Stimulated activated naive CD8-positive, alpha-beta T cell treated with anti-CD3 and anti-CD28 coated beads, Interleukin-15, Interleukin-2, amounts not matched to agents 100 U/mL and 50 U/mL, for 24 hours (primary cell): ENCODE measurements at regions not wholly inside any gene's neighbourhood (a gene's known extent, or its start where the extent isn't known, plus 50 kb on each side); places are given as distances from the start of the nearest gene placed in this dataset.
"Not testable (repeated sequence)": the region's sequence is repeated elsewhere in the genome, so short reads cannot be mapped to it uniquely, and the experiment has no call there.

Source experiments
- ATAC-seq: fragments of 150-1000 bp; cut with Tn5 transposase; one replicate; pipeline ENCODE4 v1.10.0; 2021
- DNase-seq: peaks from one replicate; pipeline ENCODE4 v3.0.0; 2021

DNA sequence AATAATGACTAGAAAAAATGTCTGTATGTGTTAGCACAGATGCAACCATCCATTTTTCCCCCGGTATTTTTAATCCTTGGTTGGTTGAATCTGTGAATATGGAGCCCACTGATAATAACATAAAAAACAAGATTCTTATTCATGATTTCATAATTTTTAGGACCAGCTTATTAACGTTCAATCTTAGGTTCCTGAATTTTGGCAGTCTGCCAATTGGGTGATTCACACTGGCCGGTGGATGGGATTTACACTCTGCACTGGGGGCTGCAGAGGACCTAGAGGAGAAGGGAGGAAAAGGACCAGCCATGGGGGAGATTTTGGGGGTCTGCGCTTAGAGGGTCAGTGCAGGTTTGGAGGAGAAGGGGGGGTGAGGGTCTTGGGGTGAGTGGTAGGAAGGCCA, 327.9 kb downstream of the ACTR3B start:
- ATAC-seq = no peak
- no peak for DNase-seq

DNA sequence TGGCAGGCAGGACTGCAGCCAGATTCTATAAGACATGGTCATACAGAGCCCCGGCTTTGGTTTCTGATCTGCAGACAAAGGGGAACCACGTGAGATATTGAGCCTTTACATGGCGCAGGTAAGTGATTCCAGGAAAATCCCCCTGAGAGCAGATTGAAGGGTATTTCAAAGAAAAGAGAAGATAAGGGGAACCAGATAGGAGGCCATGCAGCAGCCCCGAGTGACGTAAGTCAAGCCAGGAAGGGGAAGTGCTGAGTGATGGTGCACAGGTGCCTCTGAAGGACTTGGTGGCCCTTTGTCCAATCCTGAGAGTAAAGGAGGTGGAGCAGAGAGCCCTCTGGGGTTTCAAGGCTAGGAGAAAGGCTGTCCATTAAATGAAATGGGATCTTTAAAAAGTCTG, 329.0 kb downstream of the ACTR3B start:
- no peak for DNase-seq
- ATAC-seq = no peak

DNA sequence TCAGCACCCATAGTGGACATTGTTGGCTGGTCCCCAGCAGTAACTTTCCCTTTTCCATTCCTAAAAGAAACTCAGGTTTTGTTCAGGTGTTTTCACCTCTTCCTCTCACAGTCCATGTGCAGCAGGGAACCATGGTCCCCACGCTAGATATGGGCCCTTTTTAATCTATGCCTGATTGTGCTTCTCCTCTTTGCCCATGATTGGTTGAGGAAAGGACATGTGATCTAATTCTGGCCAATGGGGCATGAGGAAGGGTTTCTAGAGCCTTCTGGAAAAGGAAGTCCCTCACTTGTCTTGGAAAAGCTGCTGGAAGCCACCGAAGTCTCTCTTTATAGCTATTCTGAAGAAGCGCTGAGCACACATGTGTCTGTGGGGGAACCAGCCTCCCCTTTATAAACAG, 330.7 kb downstream of the ACTR3B start:
- no peak for ATAC-seq

DNA sequence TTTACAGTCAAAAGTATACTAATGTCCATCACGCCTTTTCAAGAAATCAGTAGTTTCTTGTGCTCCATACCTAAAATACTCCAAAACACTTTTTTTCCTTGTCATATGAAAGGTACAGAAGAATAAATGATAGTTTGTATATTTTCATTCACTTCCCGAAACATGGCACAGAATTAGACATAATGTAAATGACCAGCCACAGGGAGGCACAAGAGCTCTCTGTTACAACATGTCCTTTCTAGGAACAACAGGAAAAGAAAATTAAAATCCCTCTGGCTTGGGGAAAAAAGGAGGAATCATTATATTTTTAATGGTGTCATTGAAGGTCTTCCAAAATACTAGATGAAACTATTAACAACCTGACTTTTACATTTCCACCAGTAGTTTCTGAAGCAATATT, 331.2 kb downstream of the ACTR3B start:
- no peak for DNase-seq
- no peak for ATAC-seq

More for the DNA sequence above, 330.7 kb downstream of the ACTR3B start:
- no peak for DNase-seq

DNA sequence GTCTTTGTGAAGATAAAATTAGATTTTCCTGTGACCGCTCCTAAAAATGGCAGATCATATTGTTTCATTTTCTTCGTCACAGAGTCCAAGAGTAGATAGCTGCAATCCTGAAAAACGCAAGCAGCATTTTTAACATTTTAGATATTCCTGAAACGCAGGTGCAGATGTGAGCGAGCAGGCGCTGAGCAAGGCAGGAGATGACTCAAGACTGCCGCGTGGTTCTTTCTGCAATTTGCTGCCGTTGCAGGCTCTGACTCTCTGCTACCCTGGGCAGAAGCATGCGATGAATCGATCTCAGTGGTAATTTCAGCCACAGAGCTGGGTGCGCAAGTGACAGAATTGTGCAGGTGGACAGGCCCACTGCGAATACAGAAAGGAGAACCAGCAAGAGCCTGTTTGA, 331.9 kb downstream of the ACTR3B start:
- DNase-seq = no peak
- ATAC-seq = no peak

DNA sequence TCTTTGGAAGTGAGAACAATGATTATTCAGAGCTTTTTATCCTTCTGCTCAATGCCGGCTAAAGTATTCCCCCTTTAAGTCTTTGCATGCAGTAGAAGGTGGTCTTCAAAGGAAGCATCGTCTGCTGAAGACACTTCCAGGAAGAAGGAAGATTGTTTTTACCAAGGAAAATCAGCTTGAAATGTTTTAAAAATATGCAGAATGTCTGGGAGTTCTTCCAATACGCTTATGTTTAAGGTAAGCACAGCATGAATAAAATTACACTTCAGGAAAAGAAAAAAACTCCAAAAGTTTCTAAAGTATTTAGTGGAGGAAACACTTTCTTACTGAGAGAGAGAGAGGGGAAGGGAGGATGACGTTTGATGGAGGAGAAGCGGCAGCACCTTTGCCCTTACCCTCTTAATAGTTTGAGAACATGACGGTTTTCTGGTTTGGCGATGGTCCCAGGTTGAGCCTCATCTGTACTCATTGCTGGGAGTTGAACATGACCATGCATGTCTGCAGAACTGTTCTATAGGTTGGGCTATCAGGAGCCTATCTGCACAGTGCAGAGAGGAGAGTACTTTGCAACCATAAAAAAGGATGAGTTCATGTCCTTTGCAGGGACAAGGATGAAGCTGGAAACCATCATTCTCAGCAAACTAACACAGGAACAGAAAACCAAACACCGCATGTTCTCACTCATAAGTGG, 338.1 kb downstream of the ACTR3B start:
- DNase-seq (no peak), ATAC-seq (no peak)

DNA sequence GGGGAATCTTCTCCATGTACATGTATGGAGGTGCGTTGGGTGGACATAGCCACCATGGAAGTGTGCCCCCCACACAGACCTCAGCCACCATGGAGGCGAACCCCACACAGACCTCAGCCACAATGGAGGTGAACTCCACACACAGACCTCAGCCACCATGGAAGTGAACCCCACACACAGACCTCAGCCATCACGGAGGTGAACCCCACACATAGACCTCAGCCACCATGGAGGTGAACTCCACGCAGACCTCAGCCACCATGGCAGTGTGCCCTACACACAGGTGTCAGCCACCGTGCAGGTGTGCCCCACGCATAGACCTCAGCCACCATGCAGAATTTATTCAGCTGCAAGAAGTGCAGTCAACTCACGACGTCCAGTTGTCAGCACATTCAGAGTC, 339.7 kb downstream of the ACTR3B start:
- no peak for ATAC-seq
- no peak for DNase-seq

DNA sequence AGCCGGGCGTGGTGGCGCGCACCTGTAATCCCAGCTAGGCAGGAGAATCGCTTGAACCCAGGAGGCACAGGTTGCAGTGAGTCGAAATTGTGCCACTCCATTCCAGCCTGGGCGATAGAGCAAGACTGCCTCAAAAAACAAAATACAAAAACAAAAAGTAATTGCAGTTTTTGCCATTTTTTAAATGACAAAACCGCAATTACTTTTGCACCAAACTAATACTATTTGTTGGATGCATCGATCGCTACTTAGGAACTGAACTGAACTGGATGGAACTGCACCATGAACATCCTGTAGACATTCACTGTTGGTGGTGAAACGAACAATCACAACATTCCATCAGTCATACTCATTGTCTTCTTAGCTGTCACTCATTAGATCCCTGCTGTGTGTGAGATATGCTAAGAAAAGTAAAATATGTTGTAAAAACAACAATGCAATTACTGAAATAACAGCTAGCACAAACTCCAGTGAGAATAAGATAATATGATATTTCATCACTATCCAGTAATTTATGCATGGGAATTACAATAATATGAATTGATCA, 341.2 kb downstream of the ACTR3B start:
- no peak for DNase-seq
- ATAC-seq = no peak

DNA sequence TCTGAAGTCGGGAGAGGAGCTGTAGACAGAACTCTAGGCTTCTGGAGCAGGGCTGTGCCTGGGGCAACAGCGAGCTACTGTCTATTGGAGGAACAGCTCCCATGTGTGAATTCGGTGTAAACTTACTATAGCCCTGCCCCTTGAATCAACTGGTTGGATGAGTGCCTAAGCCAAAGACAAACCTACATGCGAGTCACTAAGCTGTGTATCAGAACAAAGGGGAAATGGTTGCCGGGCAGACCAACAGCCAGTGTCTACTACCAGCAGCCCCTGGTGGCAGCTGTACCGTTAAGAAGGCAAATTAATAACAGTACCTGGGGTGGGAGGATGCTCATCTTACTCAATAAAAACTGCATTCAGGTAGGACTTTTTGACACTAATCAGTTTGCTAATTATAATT, 343.6 kb downstream of the ACTR3B start:
- no peak for DNase-seq
- no peak for ATAC-seq

GRCh38 chr7:153107826-153108225, 348.3 kb downstream of the ACTR3B start:
- no peak for DNase-seq
- no peak for ATAC-seq

- no peak for ATAC-seq
Observed at GRCh38 chr7:153109566-153109965, 350.0 kb downstream of the ACTR3B start.

DNA sequence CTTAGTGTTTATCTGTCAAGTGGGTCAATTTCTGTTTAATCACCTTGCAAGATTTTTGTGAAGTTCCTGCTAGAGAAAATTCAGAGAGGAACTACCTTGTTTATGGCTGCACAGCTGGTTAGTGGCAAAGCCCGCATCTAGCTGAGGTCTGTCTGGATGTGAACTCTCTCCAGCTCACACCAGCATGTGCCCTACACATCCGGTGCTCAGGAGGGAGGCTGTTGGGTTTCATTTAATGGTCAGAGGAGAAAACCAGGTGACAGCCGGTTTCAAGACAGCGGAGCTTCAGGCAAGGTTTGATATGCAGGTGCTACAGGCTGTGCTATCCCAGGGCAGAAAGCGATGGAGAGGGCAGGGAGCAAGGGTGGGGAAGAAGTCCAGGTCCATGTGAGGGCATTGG, 351.1 kb downstream of the ACTR3B start:
- DNase-seq (no peak), ATAC-seq (no peak)

More at GRCh38 chr7:153109566-153109965, 350.0 kb downstream of the ACTR3B start:
- no peak for DNase-seq

DNA sequence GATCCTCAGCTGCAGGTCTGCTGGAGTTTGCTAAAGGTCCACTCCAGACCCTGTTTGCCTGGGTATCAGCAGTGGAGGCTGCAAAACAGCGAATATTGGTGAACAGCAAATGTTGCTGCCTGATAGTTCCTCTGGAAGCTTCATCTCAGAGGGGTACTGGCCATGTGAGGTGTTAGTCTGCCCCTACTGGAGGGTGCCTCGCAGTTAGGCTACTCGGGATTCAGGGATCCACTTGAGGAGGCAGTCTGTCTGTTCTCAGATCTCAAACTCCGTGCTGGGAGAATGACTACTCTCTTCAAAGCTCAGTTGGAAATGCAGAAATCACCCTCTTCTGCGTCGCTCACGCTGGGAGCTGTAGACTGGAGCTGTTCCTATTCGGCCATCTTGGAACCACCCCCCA, 362.7 kb downstream of the ACTR3B start:
- DNase-seq, ATAC-seq: not testable (repeated sequence)

- ATAC-seq (no peak), DNase-seq (no peak)
Observed at GRCh38 chr7:153130052-153130451, 370.5 kb downstream of the ACTR3B start.

DNA sequence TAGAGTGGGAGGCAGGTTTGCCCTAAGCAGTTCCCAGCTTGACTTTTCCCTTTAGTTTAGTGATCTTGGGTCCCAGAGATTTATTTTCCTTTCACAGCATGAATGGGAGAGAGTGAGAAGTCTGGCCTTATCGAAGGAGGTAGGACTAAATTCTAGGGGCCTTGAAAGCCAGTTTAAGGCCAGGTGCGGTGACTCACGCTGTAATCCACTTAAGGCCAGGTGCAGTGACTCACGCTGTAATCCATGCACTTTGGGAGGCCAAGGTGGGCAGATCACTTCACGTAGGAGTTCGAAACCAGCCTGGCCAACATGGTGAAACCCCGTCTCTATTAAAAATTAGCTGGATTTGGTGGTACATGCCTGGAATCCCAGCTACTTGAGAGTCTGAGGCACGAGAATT, 392.2 kb downstream of the ACTR3B start:
- no peak for ATAC-seq
- no peak for DNase-seq

GRCh38 chr7:153152801-153153422, 393.4 kb downstream of the ACTR3B start:
- ATAC-seq (no peak), DNase-seq (no peak)

- ATAC-seq = no peak
- no peak for DNase-seq
Observed at GRCh38 chr7:153158149-153158548, 398.6 kb downstream of the ACTR3B start.

DNA sequence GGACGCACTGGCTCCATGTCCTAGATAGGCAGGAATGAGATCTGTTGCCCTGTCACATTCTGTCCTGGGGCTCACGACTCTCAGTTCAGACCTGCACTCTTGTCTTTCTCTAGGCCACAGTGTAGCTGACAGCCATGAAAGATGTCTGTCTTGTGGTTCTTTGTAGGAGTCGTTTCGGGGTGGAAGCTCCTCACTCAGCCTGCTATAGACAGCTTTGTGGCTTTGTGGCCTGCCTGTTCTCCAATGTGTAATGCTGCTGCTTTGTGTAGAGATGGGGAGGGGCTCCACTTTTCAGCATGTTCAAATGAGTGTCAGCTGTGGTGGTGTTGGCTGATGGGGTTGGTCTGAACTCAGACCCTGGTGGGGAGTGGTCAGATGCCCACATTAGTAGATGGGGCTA, 410.7 kb downstream of the ACTR3B start:
- no peak for DNase-seq
- no peak for ATAC-seq

DNA sequence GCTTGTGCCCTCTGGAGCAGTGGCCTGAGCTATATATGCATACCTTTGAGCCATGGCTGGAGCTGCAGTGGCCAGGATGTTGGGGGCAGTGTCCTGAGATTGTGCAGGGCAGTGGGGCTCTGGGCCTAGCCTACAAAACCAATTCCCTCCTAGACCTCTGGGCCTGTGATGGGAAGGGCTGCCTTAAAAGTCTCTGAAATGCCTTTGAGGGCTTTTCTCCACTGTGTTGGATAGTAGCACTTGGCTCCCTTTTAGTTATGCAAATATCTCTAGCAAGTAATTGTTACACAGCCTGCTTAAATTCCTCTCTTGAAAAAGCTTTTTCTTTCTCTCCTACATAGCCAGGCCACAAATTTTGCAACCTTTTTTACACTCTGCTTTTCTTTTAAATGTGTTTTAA, 426.4 kb downstream of the ACTR3B start:
- DNase-seq (no peak), ATAC-seq (no peak)

- no peak for DNase-seq
Observed at GRCh38 chr7:153188161-153188560, 428.6 kb downstream of the ACTR3B start.

DNA sequence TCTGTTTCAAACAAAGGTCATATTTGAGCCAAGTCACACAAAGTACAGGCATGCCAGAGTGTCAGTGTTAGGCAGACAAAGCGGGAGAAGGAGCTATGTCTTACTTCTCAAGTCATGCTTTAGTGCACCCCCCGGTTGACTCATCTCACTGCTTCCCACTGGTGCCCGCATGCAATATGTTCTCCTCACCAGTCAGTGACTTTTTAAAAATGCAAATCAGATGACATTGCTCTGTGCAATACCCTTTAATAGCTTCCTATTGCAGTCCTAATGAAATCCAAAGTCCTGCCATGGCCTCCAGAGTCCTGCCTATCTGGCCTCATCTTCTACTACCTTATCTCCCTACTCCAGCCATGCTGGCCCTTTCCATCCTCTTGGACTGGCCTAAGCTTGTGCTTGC, 429.1 kb downstream of the ACTR3B start:
- no peak for DNase-seq
- ATAC-seq = no peak

More at GRCh38 chr7:153188161-153188560, 428.6 kb downstream of the ACTR3B start:
- ATAC-seq = no peak

DNA sequence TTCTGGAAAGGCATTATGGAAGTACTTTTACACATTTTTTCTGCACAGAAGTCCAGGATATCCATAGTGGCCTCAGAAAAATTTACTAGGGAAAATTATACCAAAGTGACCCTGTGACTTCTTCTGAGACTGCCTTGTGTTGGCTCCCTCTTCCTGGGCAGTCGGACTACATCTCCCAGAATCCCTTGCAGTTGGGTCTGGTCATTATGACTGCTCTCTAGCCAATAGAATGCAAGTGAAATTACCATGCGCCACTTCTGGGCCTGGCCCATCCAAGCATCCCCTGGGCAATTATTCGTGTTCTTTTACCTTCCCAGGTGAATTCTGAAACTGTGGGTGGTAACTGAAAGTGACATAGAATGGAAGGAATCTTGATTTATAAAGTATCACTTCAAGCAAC, 430.9 kb downstream of the ACTR3B start:
- DNase-seq (no peak), ATAC-seq (no peak)

DNA sequence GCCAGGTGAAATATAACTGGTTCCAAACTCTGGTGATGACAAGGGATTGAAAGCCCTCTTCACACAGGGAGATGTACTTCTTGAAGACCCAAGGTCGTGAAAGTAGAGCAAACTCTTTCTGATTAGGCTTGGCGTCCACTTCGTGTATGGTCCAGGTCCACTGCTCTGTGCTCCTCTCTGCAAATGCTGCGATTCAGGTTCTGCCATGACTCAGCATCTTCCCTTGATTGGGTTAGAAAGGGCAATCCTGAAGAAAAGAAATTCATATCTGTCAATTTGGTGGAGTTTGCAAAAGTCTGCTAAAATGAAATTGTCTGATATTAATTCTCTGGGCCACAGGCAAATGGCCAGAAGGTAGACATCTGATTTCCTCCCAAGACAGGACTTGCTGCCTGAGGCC, 431.4 kb downstream of the ACTR3B start:
- DNase-seq (no peak), ATAC-seq (no peak)

DNA sequence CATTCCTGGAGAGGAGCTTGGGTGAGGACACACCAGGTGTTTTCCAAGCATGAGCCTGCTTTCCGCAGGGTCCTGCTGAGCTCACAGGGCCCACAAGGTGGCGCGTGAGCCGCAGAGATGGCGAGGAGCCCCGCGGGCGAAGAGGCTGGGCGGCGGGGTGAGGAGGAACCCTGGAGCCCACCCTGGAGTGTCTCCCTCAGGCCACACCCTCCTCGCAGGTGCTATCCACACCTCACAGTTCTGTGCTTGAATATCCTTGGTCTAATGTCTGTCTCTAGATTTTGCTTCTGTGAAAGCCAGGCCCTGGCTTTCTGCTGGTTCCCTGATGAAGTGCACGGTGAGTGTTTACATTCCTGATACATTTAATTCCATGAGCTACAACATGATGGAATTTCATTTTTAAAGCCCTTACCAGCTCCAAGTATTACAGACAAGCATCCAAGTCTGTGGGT, 433.6 kb downstream of the ACTR3B start:
- ATAC-seq = peak; percentile 46
- peak; percentile 16 for DNase-seq
